Suprapubic skin (tissue), 4 donors: ENCODE measurements at regions not wholly inside any gene's neighbourhood (a gene's known extent, or its start where the extent isn't known, plus 50 kb on each side); places are given as distances from the start of the nearest gene placed in this dataset.
"Not testable (repeated sequence)": the region's sequence is repeated elsewhere in the genome, so short reads cannot be mapped to it uniquely, and the experiment has no call there.

Source experiments
- DNase-seq, 2 donors: peaks; one replicate each; pipeline ENCODE4 v3.0.0-alpha.2; 2019; ENCODE audit warnings: low spot score in 2 of 2
- H3K27ac ChIP-seq: fragments of 200-600 bp; sonication (generic); one replicate; pipeline ENCODE4 v1.5.1; 2019
- H3K27me3 ChIP-seq: fragments of 200-600 bp; sonication (generic); one replicate; pipeline ENCODE4 v1.5.1; 2019
- H3K36me3 ChIP-seq: fragments of 200-600 bp; sonication (generic); one replicate; pipeline ENCODE4 v1.5.1; 2019
- H3K4me1 ChIP-seq: fragments of 200-600 bp; sonication (generic); one replicate; pipeline ENCODE4 v1.5.1; 2019
- H3K4me3 ChIP-seq: fragments of 200-600 bp; sonication (generic); one replicate; pipeline ENCODE4 v1.5.1; 2019; ENCODE audit warnings: mild to moderate bottlenecking
- H3K9me3 ChIP-seq: fragments of 200-600 bp; sonication (generic); one replicate; pipeline ENCODE4 v1.5.1; 2019
- CTCF ChIP-seq, 2 donors: fragments of 200-600 bp in 1 of 2; fragments of 450-650 bp in 1 of 2; sonication (generic) in 1 of 2; IDR thresholded peaks; one replicate each; pipeline ENCODE4 v1.5.1; 2016 to 2019; ENCODE audit warnings: antibody characterized with exemption in 2 of 2, mild to moderate bottlenecking in 1 of 2, moderate library complexity in 1 of 2
- EP300 ChIP-seq: sonication (generic); formaldehyde crosslinking; IDR thresholded peaks from one replicate; pipeline ENCODE4 v1.6.1; 2017; ENCODE audit warnings: antibody characterized with exemption
- POLR2A ChIP-seq, 2 donors: fragments of 450-650 bp; IDR thresholded peaks; one replicate each; pipeline ENCODE4 v1.6.1; 2017; ENCODE audit warnings: antibody characterized with exemption in 2 of 2, mild to moderate bottlenecking in 2 of 2, moderate library complexity in 2 of 2
- POLR2AphosphoS5 ChIP-seq, 3 donors: sonication (generic); formaldehyde crosslinking; IDR thresholded peaks; one replicate each; pipeline ENCODE4 v1.6.1; 2017; ENCODE audit warnings: antibody characterized with exemption in 3 of 3
- WGBS: methylation state at CpG from one replicate; pipeline ENCODE4 v1.1.5; 2018; 5-methylcytosine and 5-hydroxymethylcytosine counted together

- Histone ChIP-seq H3K27ac (no peak overlapping the region), H3K4me3 (no peak overlapping the region), H3K36me3 (no peaks in the 10 kb centered on the region), H3K27me3 (peaks cover 76% of the 10 kb centered on the region), H3K4me1 (no peaks in the 10 kb centered on the region), H3K9me3 (no peaks in the 10 kb centered on the region)
- DNase-seq, result peak in 1 of 2 donors; percentile 52
- 79% methylated on average over 3 of the region's 3 CpGs for WGBS
- no peak for TF ChIP-seq POLR2AphosphoS5 (IDR thresholded peaks at IDR 0.05)
- TF ChIP-seq EP300, result no peak
- TF ChIP-seq CTCF (IDR thresholded peaks at IDR 0.05), result no peak
- TF ChIP-seq POLR2A (IDR thresholded peaks at IDR 0.05), result no peak
Observed at GRCh38 chr1:29387210-29387609, 150.9 kb downstream of the PTPRU start.

DNA sequence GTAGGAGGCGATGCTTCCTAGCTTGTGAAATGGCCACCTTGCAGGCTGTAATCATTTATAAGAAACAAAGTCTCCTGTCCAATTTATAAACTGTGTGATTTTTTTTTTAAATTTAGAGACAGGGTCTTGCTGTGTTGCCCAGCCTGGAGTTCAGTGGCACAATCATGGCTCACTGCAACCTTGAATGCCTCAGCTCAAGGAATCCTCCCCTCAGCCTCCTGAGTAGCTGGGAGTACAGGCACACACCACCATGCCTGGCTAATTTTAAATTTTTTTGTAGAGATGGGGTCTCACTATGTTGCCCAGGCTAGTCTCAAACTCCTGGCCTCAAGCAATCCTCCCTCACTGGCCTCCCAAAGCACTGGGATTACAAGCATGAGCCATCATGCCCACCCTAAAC, 150.1 kb downstream of the PTPRU start:
- not testable (repeated sequence) for H3K4me3 ChIP-seq, H3K4me1 ChIP-seq, H3K9me3 ChIP-seq, H3K27ac ChIP-seq, H3K36me3 ChIP-seq
- WGBS, result 100% methylated on average over 1 of the region's 1 CpG
- peak in 1 of 2 donors; percentile 15 for DNase-seq
- peaks cover 77% of the 10 kb centered on the region for H3K27me3 ChIP-seq

GRCh38 chr1:29385966-29386365, 149.6 kb downstream of the PTPRU start:
- WGBS, result 73% methylated on average over 5 of the region's 5 CpGs
- no peaks in the 10 kb centered on the region for H3K36me3 ChIP-seq
- peaks cover 72% of the 10 kb centered on the region for H3K27me3 ChIP-seq
- TF ChIP-seq POLR2AphosphoS5 (IDR thresholded peaks at IDR 0.05) (no peak), CTCF (IDR thresholded peaks at IDR 0.05) (no peak), POLR2A (IDR thresholded peaks at IDR 0.05) (no peak), EP300 (no peak)
- no peaks in the 10 kb centered on the region for H3K4me1 ChIP-seq
- H3K4me3 ChIP-seq, result no peak overlapping the region
- H3K9me3 ChIP-seq, result no peaks in the 10 kb centered on the region
- DNase-seq, result no peak
- H3K27ac ChIP-seq, result no peak overlapping the region

GRCh38 chr1:29384496-29385015, 148.2 kb downstream of the PTPRU start:
- no peaks in the 10 kb centered on the region for H3K36me3 ChIP-seq
- DNase-seq, result peak in 1 of 2 donors; percentile 65
- H3K4me1 ChIP-seq, result no peaks in the 10 kb centered on the region
- H3K4me3 ChIP-seq, result no peak overlapping the region
- H3K27me3 ChIP-seq, result peaks cover 58% of the 10 kb centered on the region
- no peak overlapping the region for H3K27ac ChIP-seq
- H3K9me3 ChIP-seq, result no peaks in the 10 kb centered on the region
- WGBS, result 73% methylated on average over 9 of the region's 9 CpGs
- no peak for TF ChIP-seq EP300
- no peak for TF ChIP-seq POLR2AphosphoS5 (IDR thresholded peaks at IDR 0.05)
- TF ChIP-seq POLR2A (IDR thresholded peaks at IDR 0.05), result no peak

DNA sequence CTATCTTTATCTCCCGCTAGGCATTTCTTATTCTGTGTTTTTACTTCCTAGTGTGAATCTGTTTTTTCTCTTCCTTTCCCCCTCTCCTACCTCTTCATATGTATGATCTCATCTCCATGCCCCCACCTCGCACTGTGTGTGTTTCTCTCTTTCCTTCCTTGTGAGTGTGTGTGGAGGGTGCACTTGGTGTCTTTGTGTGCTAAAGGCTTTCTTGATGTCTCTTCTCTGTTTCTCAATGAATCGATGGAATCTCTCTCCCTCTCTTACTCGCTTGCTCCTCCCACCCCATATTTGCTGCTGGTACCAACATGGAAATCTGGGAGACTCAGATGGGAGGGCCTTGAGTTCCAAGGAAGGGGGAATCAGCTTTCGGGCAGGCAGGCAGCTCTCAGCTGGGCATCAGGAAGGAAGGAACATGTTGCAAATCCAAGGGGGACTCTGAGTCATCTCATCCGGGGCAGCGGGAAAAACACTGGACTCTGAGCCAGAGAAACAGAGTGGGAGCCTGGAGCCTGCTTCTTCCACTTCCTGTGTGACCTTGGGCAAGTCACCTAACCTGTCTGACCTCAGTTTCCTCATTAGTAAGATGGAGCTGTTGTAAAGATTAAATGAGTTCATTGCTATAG, 147.5 kb downstream of the PTPRU start:
- WGBS, result 30% methylated on average over 6 of the region's 7 CpGs
- Histone ChIP-seq H3K27ac (no peak overlapping the region), H3K27me3 (peaks cover 52% of the 10 kb centered on the region), H3K9me3 (peaks cover under 1% of the 10 kb centered on the region), H3K36me3 (no peaks in the 10 kb centered on the region), H3K4me3 (no peak overlapping the region), H3K4me1 (no peaks in the 10 kb centered on the region)
- peak in 1 of 2 donors; percentile 15 for DNase-seq
- no peak for TF ChIP-seq EP300
- TF ChIP-seq CTCF (IDR thresholded peaks at IDR 0.05), result no peak
- no peak for TF ChIP-seq POLR2AphosphoS5 (IDR thresholded peaks at IDR 0.05)
- TF ChIP-seq POLR2A (IDR thresholded peaks at IDR 0.05), result no peak

- DNase-seq, result peak in 1 of 2 donors; percentile 35
- Histone ChIP-seq H3K27me3 (peaks cover 49% of the 10 kb centered on the region), H3K36me3 (no peaks in the 10 kb centered on the region), H3K4me3 (no peak overlapping the region), H3K9me3 (peaks cover 8% of the 10 kb centered on the region), H3K4me1 (no peaks in the 10 kb centered on the region), H3K27ac (no peak overlapping the region)
- TF ChIP-seq POLR2AphosphoS5 (IDR thresholded peaks at IDR 0.05) (no peak), POLR2A (IDR thresholded peaks at IDR 0.05) (no peak), EP300 (no peak), CTCF (IDR thresholded peaks at IDR 0.05) (no peak)
- 50% methylated on average over 21 of the region's 21 CpGs for WGBS
Observed at GRCh38 chr1:29382851-29383745, 146.8 kb downstream of the PTPRU start.
